OCI-LY7 (cell line): ENCODE measurements at regions not wholly inside any gene's neighbourhood (a gene's known extent, or its start where the extent isn't known, plus 50 kb on each side); places are given as distances from the start of the nearest gene placed in this dataset.

ENCODE experiments used
- BruUV-seq: library from RNA; stranded (reverse); fragments of 400-500 nt; replicated peaks from 2 replicates; lab custom pipeline; 2021; lab: Mats Ljungman, UMichigan
- CTCF ChIA-PET: fragments of 300-600 bp; sonication (Branson Sonifier 250); formaldehyde crosslinking; loops from one replicate; lab custom pipeline; 2022; ENCODE audit warnings: antibody characterized with exemption; ENCODE audit not compliant: unreplicated experiment; lab: Charles Lee
- POLR2A ChIA-PET: fragments of 300-600 bp; sonication (Branson Sonifier 250); formaldehyde crosslinking; loops from one replicate; lab custom pipeline; 2022; ENCODE audit warnings: antibody characterized with exemption; lab: Charles Lee
- DNase-seq: peaks from one replicate; pipeline ENCODE4 v3.0.0-alpha.2; 2015; ENCODE audit warnings: low spot score
- H2AFZ ChIP-seq: fragments of 200-600 bp; sonication (generic), shearing (Covaris generic); 2 replicates; pipeline ENCODE4 v1.6.1; 2014; ENCODE audit warnings: mild to moderate bottlenecking, antibody characterized with exemption, low read length, moderate library complexity
- H3K27ac ChIP-seq: fragments of 200-600 bp; sonication (generic); 2 replicates; pipeline ENCODE4 v1.5.1; 2014; ENCODE audit warnings: mixed run types, low read depth, mild to moderate bottlenecking, moderate library complexity, low read length, inconsistent platforms; ENCODE audit not compliant: poor library complexity, severe bottlenecking
- H3K36me3 ChIP-seq: fragments of 200-600 bp; sonication (generic); 2 replicates; pipeline ENCODE4 v1.6.1; 2014; ENCODE audit warnings: mild to moderate bottlenecking, antibody characterized with exemption, low read length, moderate library complexity, mixed read lengths; ENCODE audit not compliant: insufficient read depth
- H3K4me1 ChIP-seq: fragments of 200-600 bp; sonication (generic); 2 replicates; pipeline ENCODE4 v1.5.1; 2014; ENCODE audit warnings: mild to moderate bottlenecking, low read length; ENCODE audit not compliant: insufficient read depth, poor library complexity, severe bottlenecking
- H3K4me2 ChIP-seq: fragments of 200-600 bp; sonication (generic); 2 replicates; pipeline ENCODE4 v1.6.1; 2014; ENCODE audit warnings: mild to moderate bottlenecking, low read length
- H3K4me3 ChIP-seq: fragments of 200-600 bp; sonication (generic); 2 replicates; pipeline ENCODE4 v1.5.1; 2014; ENCODE audit warnings: mild to moderate bottlenecking, low read depth, low read length; ENCODE audit not compliant: poor library complexity, severe bottlenecking
- H3K79me2 ChIP-seq: fragments of 200-600 bp; sonication (generic); 2 replicates; pipeline ENCODE4 v1.6.1; 2016; ENCODE audit warnings: low read depth, mild to moderate bottlenecking, low read length, moderate library complexity, mixed read lengths; ENCODE audit not compliant: insufficient read depth
- H3K9me2 ChIP-seq: fragments of 200-600 bp; sonication (generic); 2 replicates; pipeline ENCODE4 v1.6.1; 2016; ENCODE audit warnings: mild to moderate bottlenecking, low read length, mixed read lengths; ENCODE audit not compliant: insufficient read depth
- H3K9me3 ChIP-seq: fragments of 200-600 bp; sonication (generic); 2 replicates; pipeline ENCODE4 v1.6.1; 2014; ENCODE audit warnings: mild to moderate bottlenecking, mixed run types, low read length, mixed read lengths
- H4K20me1 ChIP-seq: fragments of 200-600 bp; sonication (generic); 2 replicates; pipeline ENCODE4 v1.6.1; 2014; ENCODE audit warnings: mild to moderate bottlenecking, antibody characterized with exemption, low read length, moderate library complexity, mixed read lengths; ENCODE audit not compliant: insufficient read depth
- CTCF ChIP-seq: fragments of 200-600 bp; sonication (generic); conservative IDR thresholded peaks from 2 replicates; pipeline ENCODE4 v1.5.1; 2014; ENCODE audit warnings: mild to moderate bottlenecking, antibody characterized with exemption, low read length, moderate library complexity, mixed read lengths
- EZH2phosphoT487 ChIP-seq: fragments of 200-600 bp; sonication (generic); IDR thresholded peaks from 2 replicates; pipeline ENCODE4 v1.6.1; 2018; ENCODE audit warnings: low read depth, borderline replicate concordance, mild to moderate bottlenecking, mixed run types, antibody characterized with exemption, low read length, moderate library complexity, mixed read lengths
- intact Hi-C: fragments of 100-400 bp; cut with micrococcal nuclease; formaldehyde crosslinking; loops from one replicate; pipeline ENCODE4 v1.10.0; 2022; ENCODE audit not compliant: unreplicated experiment

GRCh38 chr22:34609646-34610045 lies 456.3 kb upstream of the ISX start:
- no peak overlapping the region for H3K27ac ChIP-seq
- no peaks in the 10 kb centered on the region for H4K20me1 ChIP-seq
- H3K4me3 ChIP-seq, result no peak overlapping the region
- BruUV-seq, result no TSS peak
- intact Hi-C loops, result no loop called here
- no peaks in the 10 kb centered on the region for H3K36me3 ChIP-seq
- H3K4me2 ChIP-seq, result no peak overlapping the region
- no peak for DNase-seq
- POLR2A ChIA-PET, result no interaction called here
- CTCF ChIA-PET, result no interaction called here
- H3K79me2 ChIP-seq, result no peaks in the 10 kb centered on the region
- no peaks in the 10 kb centered on the region for H3K9me3 ChIP-seq
- no peak overlapping the region for H2AFZ ChIP-seq
- TF ChIP-seq EZH2phosphoT487 (no peak), CTCF (no peak)
- H3K4me1 ChIP-seq, result no peaks in the 10 kb centered on the region
- H3K9me2 ChIP-seq, result no peaks in the 10 kb centered on the region

- TF ChIP-seq CTCF, result no peak
- TF ChIP-seq EZH2phosphoT487, result no peak
- Histone ChIP-seq H3K9me3 (no peaks in the 10 kb centered on the region), H3K4me3 (no peak overlapping the region), H4K20me1 (no peaks in the 10 kb centered on the region), H3K9me2 (no peaks in the 10 kb centered on the region), H3K27ac (no peak overlapping the region), H3K4me2 (no peak overlapping the region), H3K79me2 (no peaks in the 10 kb centered on the region), H3K4me1 (no peaks in the 10 kb centered on the region), H2AFZ (no peak overlapping the region), H3K36me3 (no peaks in the 10 kb centered on the region)
- no peak for DNase-seq
- ChIA-PET CTCF (no interaction called here), POLR2A (interaction anchor here (0.6 kb wide), 1 partner anchor 10 kb away, joined by 3 read pairs; no protein-coding TSS in a partner anchor)
- intact Hi-C loops, result no loop called here
- no TSS peak for BruUV-seq
Measured at GRCh38 chr22:34620161-34620560, 445.8 kb upstream of the ISX start.

- H3K4me2 ChIP-seq, result no peak overlapping the region
- TF ChIP-seq EZH2phosphoT487 (no peak), CTCF (no peak)
- no peaks in the 10 kb centered on the region for H3K9me2 ChIP-seq
- no peak overlapping the region for H2AFZ ChIP-seq
- no peak for DNase-seq
- H4K20me1 ChIP-seq, result no peaks in the 10 kb centered on the region
- ChIA-PET POLR2A (no interaction called here), CTCF (no interaction called here)
- no peaks in the 10 kb centered on the region for H3K4me1 ChIP-seq
- no TSS peak for BruUV-seq
- H3K79me2 ChIP-seq, result no peaks in the 10 kb centered on the region
- no peaks in the 10 kb centered on the region for H3K9me3 ChIP-seq
- H3K4me3 ChIP-seq, result no peak overlapping the region
- intact Hi-C loops, result no loop called here
- H3K27ac ChIP-seq, result no peak overlapping the region
- no peaks in the 10 kb centered on the region for H3K36me3 ChIP-seq
Measured at GRCh38 chr22:34620832-34621231, 445.1 kb upstream of the ISX start.
